ENCODE measurements at regions not wholly inside any gene's neighbourhood (a gene's known extent, or its start where the extent isn't known, plus 50 kb on each side); places are given as distances from the start of the nearest gene placed in this dataset.
"Not testable (repeated sequence)": the region's sequence is repeated elsewhere in the genome, so short reads cannot be mapped to it uniquely, and the experiment has no call there.

DNA sequence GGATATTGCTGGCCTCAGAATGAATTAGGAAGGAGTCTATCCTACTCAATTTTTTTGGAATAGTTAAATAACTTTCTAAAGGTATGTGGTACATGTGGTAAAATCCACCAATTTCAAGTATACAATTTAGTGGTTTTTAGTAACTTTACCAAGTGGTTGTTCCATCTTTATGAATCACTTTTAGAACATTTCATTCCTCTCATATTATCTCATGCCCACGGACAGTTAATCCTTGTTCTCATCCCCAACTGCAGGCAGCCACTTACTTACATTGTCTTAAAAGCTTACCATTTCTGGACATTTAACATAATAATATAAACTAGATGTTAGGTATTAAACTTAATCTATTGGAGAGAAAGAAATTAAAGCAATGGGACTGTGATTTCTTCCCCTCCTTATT is 146.3 kb upstream of the ZC3H15 start:
- Histone ChIP-seq H3K27ac (ENCODE audit: low read depth in 2 of 2, low read length in 2 of 2) (no peak overlapping the region), H3K9me3 (ENCODE audit: control insufficient read depth in 2 of 2, low read length in 2 of 2) (no peaks in the 10 kb centered on the region), H3K9ac (ENCODE audit: low read depth in 1 of 2, low read length in 2 of 2) (no peak overlapping the region), H3K36me3 (ENCODE audit: control insufficient read depth in 2 of 2, insufficient read depth in 2 of 2, low read length in 2 of 2) (no peaks in the 10 kb centered on the region), H3K27me3 (ENCODE audit: control insufficient read depth in 2 of 2, insufficient read depth in 2 of 2, low read length in 2 of 2) (no peaks in the 10 kb centered on the region), H3K4me1 (ENCODE audit: control insufficient read depth in 2 of 2, insufficient read depth in 2 of 2, low read length in 2 of 2) (no peaks in the 10 kb centered on the region), H3K4me3 (ENCODE audit: low read length in 2 of 2) (no peak overlapping the region)

DNA sequence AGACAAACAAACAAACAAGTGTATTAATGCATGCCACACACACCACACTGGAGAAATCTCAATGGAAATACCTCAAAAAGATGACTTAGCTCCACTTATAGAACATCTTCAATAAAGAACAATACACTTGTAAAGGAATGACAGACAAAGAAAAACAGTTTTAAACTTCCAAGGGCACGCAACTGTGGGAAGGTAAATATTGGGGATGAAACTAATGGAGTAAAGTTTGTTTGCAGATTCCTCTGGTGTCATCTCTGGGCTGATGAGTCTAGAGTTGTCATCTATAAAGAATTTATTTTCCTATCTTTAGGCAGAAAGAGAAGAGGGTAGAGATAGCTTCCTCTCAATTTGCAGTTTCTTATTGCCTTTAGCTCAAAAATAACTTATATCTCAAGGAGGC is 144.0 kb upstream of the ZC3H15 start:
- Histone ChIP-seq H3K36me3 (ENCODE audit: control insufficient read depth in 2 of 2, insufficient read depth in 2 of 2, low read length in 2 of 2) (no peaks in the 10 kb centered on the region), H3K9ac (ENCODE audit: low read depth in 1 of 2, low read length in 2 of 2) (no peak overlapping the region), H3K4me1 (ENCODE audit: control insufficient read depth in 2 of 2, insufficient read depth in 2 of 2, low read length in 2 of 2) (no peaks in the 10 kb centered on the region), H3K9me3 (ENCODE audit: control insufficient read depth in 2 of 2, low read length in 2 of 2) (no peaks in the 10 kb centered on the region), H3K27ac (ENCODE audit: low read depth in 2 of 2, low read length in 2 of 2) (no peak overlapping the region), H3K4me3 (ENCODE audit: low read length in 2 of 2) (no peak overlapping the region), H3K27me3 (ENCODE audit: control insufficient read depth in 2 of 2, insufficient read depth in 2 of 2, low read length in 2 of 2) (no peaks in the 10 kb centered on the region)

DNA sequence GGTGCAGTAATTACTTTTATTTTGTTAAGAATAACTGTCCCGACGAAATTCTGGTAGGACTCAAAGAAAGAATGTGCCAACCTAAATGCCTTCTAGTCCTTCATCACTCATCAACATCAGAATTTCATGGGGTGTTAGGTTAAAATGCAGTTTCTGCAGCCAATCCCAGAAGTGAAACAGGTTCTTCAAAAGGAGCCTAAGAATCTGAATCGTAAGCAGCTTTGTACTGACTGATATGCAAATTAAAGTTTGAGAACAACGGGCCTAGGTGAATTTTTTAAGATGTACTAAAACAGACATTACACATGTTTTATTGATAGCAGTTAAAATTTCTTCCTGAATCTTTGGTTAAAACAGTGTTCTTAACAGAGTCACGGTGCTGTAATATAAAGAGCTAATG is 140.3 kb upstream of the ZC3H15 start:
- Histone ChIP-seq H3K27ac (ENCODE audit: low read depth in 2 of 2, low read length in 2 of 2) (no peak overlapping the region), H3K4me3 (ENCODE audit: low read length in 2 of 2) (no peak overlapping the region), H3K36me3 (ENCODE audit: control insufficient read depth in 2 of 2, insufficient read depth in 2 of 2, low read length in 2 of 2) (no peaks in the 10 kb centered on the region), H3K27me3 (ENCODE audit: control insufficient read depth in 2 of 2, insufficient read depth in 2 of 2, low read length in 2 of 2) (no peaks in the 10 kb centered on the region), H3K9me3 (ENCODE audit: control insufficient read depth in 2 of 2, low read length in 2 of 2) (no peaks in the 10 kb centered on the region), H3K4me1 (ENCODE audit: control insufficient read depth in 2 of 2, insufficient read depth in 2 of 2, low read length in 2 of 2) (peaks cover 0 to 5% of the 10 kb centered on the region in 2 donors), H3K9ac (ENCODE audit: low read depth in 1 of 2, low read length in 2 of 2) (no peak overlapping the region)

DNA sequence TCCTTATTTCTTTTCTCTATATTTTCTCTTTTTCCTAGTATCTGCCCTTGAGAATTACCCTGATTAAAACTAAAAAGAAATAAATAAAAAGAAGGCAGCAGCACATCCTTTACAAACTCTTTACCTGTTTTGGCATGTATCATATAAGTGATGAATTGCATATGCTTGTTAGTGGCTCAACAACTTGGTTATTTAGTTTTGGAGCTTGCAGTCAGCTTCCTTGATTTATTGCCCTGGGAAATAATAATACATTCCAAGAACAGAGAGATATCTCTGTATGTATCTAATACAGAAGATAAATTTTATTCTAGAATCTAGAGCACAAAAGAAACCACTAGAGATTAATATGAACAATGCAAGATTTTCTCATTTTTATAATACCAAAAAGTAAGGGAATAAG is 139.8 kb upstream of the ZC3H15 start:
- Histone ChIP-seq H3K27ac (ENCODE audit: low read depth in 2 of 2, low read length in 2 of 2) (no peak overlapping the region), H3K4me1 (ENCODE audit: control insufficient read depth in 2 of 2, insufficient read depth in 2 of 2, low read length in 2 of 2) (peaks cover 0 to 5% of the 10 kb centered on the region in 2 donors), H3K36me3 (ENCODE audit: control insufficient read depth in 2 of 2, insufficient read depth in 2 of 2, low read length in 2 of 2) (no peaks in the 10 kb centered on the region), H3K27me3 (ENCODE audit: control insufficient read depth in 2 of 2, insufficient read depth in 2 of 2, low read length in 2 of 2) (no peaks in the 10 kb centered on the region), H3K4me3 (ENCODE audit: low read length in 2 of 2) (no peak overlapping the region), H3K9me3 (ENCODE audit: control insufficient read depth in 2 of 2, low read length in 2 of 2) (no peaks in the 10 kb centered on the region), H3K9ac (ENCODE audit: low read depth in 1 of 2, low read length in 2 of 2) (no peak overlapping the region)

DNA sequence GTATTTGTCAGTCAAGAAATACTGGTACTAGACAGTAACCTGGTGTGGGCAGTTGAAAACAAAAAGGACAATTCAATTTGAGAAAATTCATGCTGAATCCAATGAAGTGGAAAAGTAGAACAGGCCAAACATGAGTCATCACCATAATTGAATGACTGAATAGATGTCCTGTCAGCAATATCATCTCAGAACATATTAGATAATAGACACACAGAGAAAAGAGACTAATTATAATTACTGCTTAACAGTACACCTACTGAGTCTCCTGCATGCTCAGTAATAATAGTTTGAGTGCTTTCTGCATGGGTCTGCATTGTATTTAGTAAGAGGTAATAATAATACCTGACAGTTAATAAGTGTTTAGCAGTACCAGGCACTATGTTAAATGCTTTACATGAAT is 138.6 kb upstream of the ZC3H15 start:
- Histone ChIP-seq H3K9me3 (ENCODE audit: control insufficient read depth in 2 of 2, low read length in 2 of 2) (no peaks in the 10 kb centered on the region), H3K27me3 (ENCODE audit: control insufficient read depth in 2 of 2, insufficient read depth in 2 of 2, low read length in 2 of 2) (no peaks in the 10 kb centered on the region), H3K4me1 (ENCODE audit: control insufficient read depth in 2 of 2, insufficient read depth in 2 of 2, low read length in 2 of 2) (peaks cover 0 to 5% of the 10 kb centered on the region in 2 donors), H3K36me3 (ENCODE audit: control insufficient read depth in 2 of 2, insufficient read depth in 2 of 2, low read length in 2 of 2) (no peaks in the 10 kb centered on the region), H3K9ac (ENCODE audit: low read depth in 1 of 2, low read length in 2 of 2) (no peak overlapping the region), H3K4me3 (ENCODE audit: low read length in 2 of 2) (no peak overlapping the region), H3K27ac (ENCODE audit: low read depth in 2 of 2, low read length in 2 of 2) (no peak overlapping the region)

DNA sequence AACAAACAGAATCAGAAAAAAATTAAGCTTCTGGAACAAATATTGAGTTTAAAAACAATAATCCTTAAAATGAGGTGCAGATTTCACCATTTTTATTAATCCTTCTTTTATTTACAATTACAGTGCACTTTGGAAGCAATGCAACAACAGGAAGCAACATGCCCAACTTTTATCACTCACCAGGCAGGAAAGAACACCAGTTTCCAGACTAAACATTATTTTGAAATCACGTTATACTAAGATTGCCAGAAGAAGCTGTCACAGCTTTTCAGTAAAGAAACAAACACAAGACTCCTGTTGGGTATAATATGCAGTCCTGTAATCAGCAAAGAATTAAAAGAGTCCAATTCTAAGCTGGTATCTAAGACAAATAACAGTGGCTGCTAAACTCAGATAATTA is 137.9 kb upstream of the ZC3H15 start:
- Histone ChIP-seq H3K9me3 (ENCODE audit: control insufficient read depth in 2 of 2, low read length in 2 of 2) (no peaks in the 10 kb centered on the region), H3K27me3 (ENCODE audit: control insufficient read depth in 2 of 2, insufficient read depth in 2 of 2, low read length in 2 of 2) (no peaks in the 10 kb centered on the region), H3K27ac (ENCODE audit: low read depth in 2 of 2, low read length in 2 of 2) (no peak overlapping the region), H3K4me3 (ENCODE audit: low read length in 2 of 2) (no peak overlapping the region), H3K9ac (ENCODE audit: low read depth in 1 of 2, low read length in 2 of 2) (no peak overlapping the region), H3K4me1 (ENCODE audit: control insufficient read depth in 2 of 2, insufficient read depth in 2 of 2, low read length in 2 of 2) (peaks cover 0 to 5% of the 10 kb centered on the region in 2 donors), H3K36me3 (ENCODE audit: control insufficient read depth in 2 of 2, insufficient read depth in 2 of 2, low read length in 2 of 2) (no peaks in the 10 kb centered on the region)

DNA sequence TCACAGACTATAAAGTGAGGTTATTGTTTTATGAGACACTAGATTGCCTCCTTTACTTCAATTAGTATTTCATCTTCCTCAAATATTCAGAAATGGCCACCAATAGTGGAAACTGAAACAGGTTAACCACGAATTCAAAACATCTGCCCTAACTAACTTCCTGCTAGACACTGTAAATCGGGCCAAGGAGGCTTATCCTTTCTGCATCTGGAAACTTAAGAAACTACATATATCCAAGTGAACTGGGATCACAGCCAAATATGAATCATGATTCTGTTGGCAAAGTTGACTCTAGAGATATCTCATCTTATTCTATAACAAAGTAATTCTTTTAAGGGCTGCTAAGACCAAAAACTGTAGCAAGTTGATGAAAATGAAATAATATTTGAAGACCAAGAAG is 136.6 kb upstream of the ZC3H15 start:
- Histone ChIP-seq H3K27ac (ENCODE audit: low read depth in 2 of 2, low read length in 2 of 2) (no peak overlapping the region), H3K36me3 (ENCODE audit: control insufficient read depth in 2 of 2, insufficient read depth in 2 of 2, low read length in 2 of 2) (no peaks in the 10 kb centered on the region), H3K9ac (ENCODE audit: low read depth in 1 of 2, low read length in 2 of 2) (no peak overlapping the region), H3K4me3 (ENCODE audit: low read length in 2 of 2) (no peak overlapping the region), H3K4me1 (ENCODE audit: control insufficient read depth in 2 of 2, insufficient read depth in 2 of 2, low read length in 2 of 2) (peaks cover 0 to 5% of the 10 kb centered on the region in 2 donors), H3K9me3 (ENCODE audit: control insufficient read depth in 2 of 2, low read length in 2 of 2) (no peaks in the 10 kb centered on the region), H3K27me3 (ENCODE audit: control insufficient read depth in 2 of 2, insufficient read depth in 2 of 2, low read length in 2 of 2) (no peaks in the 10 kb centered on the region)

DNA sequence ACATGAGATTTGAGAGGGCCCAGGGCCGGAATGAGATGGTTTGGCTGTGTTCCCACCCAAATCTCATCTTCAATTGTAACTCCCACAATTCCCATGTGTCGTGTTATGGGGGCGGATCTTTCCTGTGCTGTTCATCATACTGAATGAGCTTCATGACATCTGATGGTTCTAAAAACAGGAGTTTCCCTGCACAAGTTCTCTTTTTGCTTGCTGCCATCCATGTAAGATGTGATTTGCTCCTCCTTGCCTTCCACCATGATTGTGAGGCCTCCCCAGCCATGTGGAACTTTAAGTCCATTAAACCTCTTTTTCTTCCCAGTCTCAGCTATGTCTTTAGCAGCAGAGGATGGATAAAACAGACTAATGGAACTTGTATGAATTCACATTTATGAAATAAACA is 131.9 kb upstream of the ZC3H15 start:
- not testable (repeated sequence) for H3K36me3 ChIP-seq (ENCODE audit: control insufficient read depth in 2 of 2, insufficient read depth in 2 of 2, low read length in 2 of 2); H3K27me3 ChIP-seq (ENCODE audit: control insufficient read depth in 2 of 2, insufficient read depth in 2 of 2, low read length in 2 of 2); H3K9me3 ChIP-seq (ENCODE audit: control insufficient read depth in 2 of 2, low read length in 2 of 2); H3K4me1 ChIP-seq (ENCODE audit: control insufficient read depth in 2 of 2, insufficient read depth in 2 of 2, low read length in 2 of 2); H3K4me3 ChIP-seq (ENCODE audit: low read length in 2 of 2); H3K9ac ChIP-seq (ENCODE audit: low read depth in 1 of 2, low read length in 2 of 2); H3K27ac ChIP-seq (ENCODE audit: low read depth in 2 of 2, low read length in 2 of 2)

DNA sequence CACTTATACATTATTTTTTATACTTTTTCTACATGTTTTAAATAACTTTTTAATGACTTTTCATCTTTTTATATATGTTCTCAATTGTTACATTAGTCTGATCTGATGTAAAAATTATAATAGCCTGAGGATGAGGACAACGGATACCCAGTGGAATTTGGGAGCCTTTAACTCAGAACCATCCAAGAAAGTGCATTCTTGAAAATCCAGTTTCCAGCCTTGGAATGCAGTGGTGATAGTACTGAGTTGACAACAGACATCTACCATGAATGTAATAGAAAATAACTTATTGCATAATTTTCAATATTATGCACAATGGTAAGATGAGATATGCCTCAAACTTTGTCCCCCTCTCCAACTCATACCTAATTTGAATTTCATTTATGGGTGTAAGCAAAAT is 120.7 kb upstream of the ZC3H15 start:
- no peaks in the 10 kb centered on the region for H3K36me3 ChIP-seq (ENCODE audit: control insufficient read depth in 2 of 2, insufficient read depth in 2 of 2, low read length in 2 of 2)
- H3K27me3 ChIP-seq (ENCODE audit: control insufficient read depth in 2 of 2, insufficient read depth in 2 of 2, low read length in 2 of 2): no peaks in the 10 kb centered on the region
- H3K4me3 ChIP-seq (ENCODE audit: low read length in 2 of 2): no peak overlapping the region
- no peaks in the 10 kb centered on the region for H3K4me1 ChIP-seq (ENCODE audit: control insufficient read depth in 2 of 2, insufficient read depth in 2 of 2, low read length in 2 of 2)
- H3K9me3 ChIP-seq (ENCODE audit: control insufficient read depth in 2 of 2, low read length in 2 of 2): no peaks in the 10 kb centered on the region
- H3K27ac ChIP-seq (ENCODE audit: low read depth in 2 of 2, low read length in 2 of 2): no peak overlapping the region
- no peak overlapping the region for H3K9ac ChIP-seq (ENCODE audit: low read depth in 1 of 2, low read length in 2 of 2)

DNA sequence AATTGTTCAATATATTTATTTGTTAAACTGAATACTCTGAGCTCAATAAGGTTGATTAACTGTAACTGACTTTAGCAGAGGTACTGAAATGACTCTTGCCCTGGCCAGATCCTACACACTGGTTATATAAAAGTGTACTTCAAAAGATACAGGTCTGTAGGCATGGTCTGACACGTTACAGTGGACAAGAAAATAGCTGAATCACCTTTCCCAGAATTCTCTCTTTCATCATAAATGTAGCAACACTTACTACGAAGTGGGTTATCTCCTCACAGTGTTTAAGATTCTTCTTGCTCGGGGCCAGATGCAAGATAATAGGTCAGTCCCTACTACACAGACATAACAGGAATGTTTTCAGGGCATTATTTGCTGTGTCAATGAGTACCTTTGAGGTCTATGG is 107.0 kb upstream of the ZC3H15 start:
- H3K9me3 ChIP-seq (ENCODE audit: control insufficient read depth in 2 of 2, low read length in 2 of 2): no peaks in the 10 kb centered on the region
- no peaks in the 10 kb centered on the region for H3K4me1 ChIP-seq (ENCODE audit: control insufficient read depth in 2 of 2, insufficient read depth in 2 of 2, low read length in 2 of 2)
- H3K9ac ChIP-seq (ENCODE audit: low read depth in 1 of 2, low read length in 2 of 2): no peak overlapping the region
- no peaks in the 10 kb centered on the region for H3K36me3 ChIP-seq (ENCODE audit: control insufficient read depth in 2 of 2, insufficient read depth in 2 of 2, low read length in 2 of 2)
- H3K4me3 ChIP-seq (ENCODE audit: low read length in 2 of 2): no peak overlapping the region
- H3K27ac ChIP-seq (ENCODE audit: low read depth in 2 of 2, low read length in 2 of 2): no peak overlapping the region
- H3K27me3 ChIP-seq (ENCODE audit: control insufficient read depth in 2 of 2, insufficient read depth in 2 of 2, low read length in 2 of 2): no peaks in the 10 kb centered on the region

DNA sequence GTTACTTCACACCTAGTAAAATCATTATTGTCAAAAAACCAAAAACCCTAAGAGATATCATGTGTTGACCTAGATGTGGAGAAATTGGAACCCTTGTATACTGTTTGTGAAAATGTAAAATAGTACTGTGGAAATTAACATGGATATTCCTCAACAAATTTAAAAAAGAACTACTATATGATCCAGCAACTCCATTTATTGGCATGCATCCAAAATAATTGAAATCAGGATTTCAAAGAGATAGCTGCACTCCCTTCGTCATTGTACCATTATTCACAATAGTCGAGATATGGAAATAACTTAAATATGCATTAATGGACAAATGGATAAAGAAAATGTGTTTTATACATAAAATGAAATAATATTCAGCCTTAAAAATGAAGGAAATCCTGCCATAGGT is 105.3 kb upstream of the ZC3H15 start:
- Histone ChIP-seq H3K27ac (ENCODE audit: low read depth in 2 of 2, low read length in 2 of 2) (no peak overlapping the region), H3K9me3 (ENCODE audit: control insufficient read depth in 2 of 2, low read length in 2 of 2) (peaks cover 5 to 6% of the 10 kb centered on the region in 2 donors)

More for the DNA sequence above, 105.3 kb upstream of the ZC3H15 start:
- Histone ChIP-seq H3K4me3 (ENCODE audit: low read length in 2 of 2) (no peak overlapping the region), H3K36me3 (ENCODE audit: control insufficient read depth in 2 of 2, insufficient read depth in 2 of 2, low read length in 2 of 2) (no peaks in the 10 kb centered on the region), H3K4me1 (ENCODE audit: control insufficient read depth in 2 of 2, insufficient read depth in 2 of 2, low read length in 2 of 2) (no peaks in the 10 kb centered on the region), H3K9ac (ENCODE audit: low read depth in 1 of 2, low read length in 2 of 2) (no peak overlapping the region), H3K27me3 (ENCODE audit: control insufficient read depth in 2 of 2, insufficient read depth in 2 of 2, low read length in 2 of 2) (no peaks in the 10 kb centered on the region)
